GM10266 (cell line): ENCODE measurements at regions not wholly inside any gene's neighbourhood (a gene's known extent, or its start where the extent isn't known, plus 50 kb on each side); places are given as distances from the start of the nearest gene placed in this dataset.

Experiments
- DNase-seq: peaks from one replicate; pipeline ENCODE4 v3.0.0; 2012; ENCODE audit errors: extremely low spot score
- CTCF ChIP-seq: IDR thresholded peaks from 2 replicates; pipeline ENCODE4 v1.5.1; 2012; ENCODE audit warnings: mild to moderate bottlenecking, low read depth; ENCODE audit not compliant: control insufficient read depth, insufficient read depth; ENCODE audit errors: missing control alignments

- TF ChIP-seq CTCF, result no peak
- DNase-seq, result no peak
Observed at GRCh38 chr2:215777465-215778044, 235.8 kb downstream of the MREG start.

GRCh38 chr2:215775106-215775505, 238.2 kb downstream of the MREG start:
- no peak for TF ChIP-seq CTCF
- DNase-seq, result no peak

GRCh38 chr2:215773728-215774127, 239.6 kb downstream of the MREG start:
- DNase-seq, result no peak
- no peak for TF ChIP-seq CTCF

- DNase-seq, result no peak
- TF ChIP-seq CTCF, result no peak
Observed at GRCh38 chr2:215772634-215773563, 240.5 kb downstream of the MREG start.

- no peak for DNase-seq
Observed at GRCh38 chr2:215772003-215772402, 241.3 kb downstream of the MREG start.

GRCh38 chr2:215771241-215771640, 242.1 kb downstream of the MREG start:
- no peak for DNase-seq
- no peak for TF ChIP-seq CTCF

More at GRCh38 chr2:215772003-215772402, 241.3 kb downstream of the MREG start:
- no peak for TF ChIP-seq CTCF

- no peak for TF ChIP-seq CTCF
Observed at GRCh38 chr2:215770668-215771067, 242.7 kb downstream of the MREG start.

More at GRCh38 chr2:215770668-215771067, 242.7 kb downstream of the MREG start:
- DNase-seq, result no peak
